ENCODE measurements at regions not wholly inside any gene's neighbourhood (a gene's known extent, or its start where the extent isn't known, plus 50 kb on each side); places are given as distances from the start of the nearest gene placed in this dataset.

DNA sequence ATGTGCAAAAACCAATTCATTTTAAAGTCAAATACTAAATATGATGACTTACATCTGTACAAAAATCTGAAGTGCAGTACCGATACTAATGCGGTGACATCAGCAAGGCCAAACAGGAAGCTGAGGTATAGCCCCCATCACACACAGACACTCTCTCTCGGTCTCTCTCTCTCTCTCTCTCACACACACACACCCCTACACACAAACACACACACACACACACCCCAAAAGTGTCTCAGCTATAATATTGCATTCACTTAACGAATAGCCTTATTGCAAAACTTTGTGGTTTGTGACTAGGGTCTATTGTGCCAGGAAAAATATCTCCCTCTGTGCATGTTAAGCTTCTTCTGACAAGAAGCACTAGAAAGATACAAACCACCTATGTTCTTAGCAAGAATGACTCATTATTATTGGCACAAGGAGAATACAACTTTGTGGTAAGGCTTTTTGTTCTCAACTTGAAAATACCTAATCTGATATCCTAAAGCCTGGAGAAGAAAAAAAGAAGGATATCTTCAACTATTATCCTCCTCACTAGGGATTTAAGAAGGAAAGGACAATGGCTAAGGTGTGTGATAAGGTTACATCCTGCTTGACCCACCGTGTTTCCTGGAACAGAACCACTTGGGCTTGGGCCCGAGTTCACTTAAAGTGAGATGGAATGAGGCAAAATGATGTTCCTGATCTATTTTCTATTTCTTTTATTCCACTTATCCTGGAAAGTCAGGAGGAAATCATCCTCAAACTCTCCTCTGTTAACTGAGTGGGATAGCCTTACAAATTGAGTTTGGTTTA lies 107.1 kb downstream of the NIBAN1 start:
- Histone ChIP-seq H3K27me3 (no peaks in the 10 kb centered on the region), H3K36me3 (peaks cover 0 to 8% (median 0%) of the 10 kb centered on the region in 4 donors), H3K27ac (peak overlapping the region; percentile 66 to 78 (median 73)), H3K4me1 (peaks cover 0 to 37% (median 25%) of the 10 kb centered on the region in 4 donors), H3K4me3 (no peak overlapping the region), H3K9me3 (no peaks in the 10 kb centered on the region)
- no peak for TF ChIP-seq POLR2A (IDR thresholded peaks at IDR 0.05)
- TF ChIP-seq EP300 (IDR thresholded peaks at IDR 0.05): no peak
- peak; percentile 58 to 75 (median 67) for TF ChIP-seq POLR2AphosphoS5 (IDR thresholded peaks at IDR 0.05)
- TF ChIP-seq, protein P1, sequence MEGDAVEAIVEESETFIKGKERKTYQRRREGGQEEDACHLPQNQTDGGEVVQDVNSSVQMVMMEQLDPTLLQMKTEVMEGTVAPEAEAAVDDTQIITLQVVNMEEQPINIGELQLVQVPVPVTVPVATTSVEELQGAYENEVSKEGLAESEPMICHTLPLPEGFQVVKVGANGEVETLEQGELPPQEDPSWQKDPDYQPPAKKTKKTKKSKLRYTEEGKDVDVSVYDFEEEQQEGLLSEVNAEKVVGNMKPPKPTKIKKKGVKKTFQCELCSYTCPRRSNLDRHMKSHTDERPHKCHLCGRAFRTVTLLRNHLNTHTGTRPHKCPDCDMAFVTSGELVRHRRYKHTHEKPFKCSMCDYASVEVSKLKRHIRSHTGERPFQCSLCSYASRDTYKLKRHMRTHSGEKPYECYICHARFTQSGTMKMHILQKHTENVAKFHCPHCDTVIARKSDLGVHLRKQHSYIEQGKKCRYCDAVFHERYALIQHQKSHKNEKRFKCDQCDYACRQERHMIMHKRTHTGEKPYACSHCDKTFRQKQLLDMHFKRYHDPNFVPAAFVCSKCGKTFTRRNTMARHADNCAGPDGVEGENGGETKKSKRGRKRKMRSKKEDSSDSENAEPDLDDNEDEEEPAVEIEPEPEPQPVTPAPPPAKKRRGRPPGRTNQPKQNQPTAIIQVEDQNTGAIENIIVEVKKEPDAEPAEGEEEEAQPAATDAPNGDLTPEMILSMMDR (IDR thresholded peaks at IDR 0.05): no peak
- 54 to 76% methylated on average over 6 of the region's 6 CpGs for WGBS, 2 donors
- intact Hi-C loops (cut with DNase I): no loop called here
- no peak for DNase-seq

DNA sequence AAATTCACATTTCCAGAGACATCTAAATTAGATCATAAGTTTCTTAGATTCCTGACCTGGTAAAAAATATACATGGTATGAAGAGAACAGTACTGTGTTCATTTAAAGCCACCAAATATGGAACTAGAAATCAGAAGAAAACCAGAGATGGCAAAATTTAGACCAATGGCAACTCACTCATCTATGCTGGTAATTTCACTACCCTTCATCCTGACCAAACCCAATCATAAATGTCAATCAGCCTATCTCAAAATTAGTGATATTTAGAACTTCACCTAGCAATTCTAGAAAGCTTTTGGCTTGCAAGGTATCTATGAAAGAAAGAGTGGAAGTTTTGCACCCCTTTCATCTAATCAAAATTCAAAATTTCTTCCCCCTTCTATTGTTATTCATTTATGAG lies 107.7 kb downstream of the NIBAN1 start:
- TF ChIP-seq POLR2A (IDR thresholded peaks at IDR 0.05) (no peak), EP300 (IDR thresholded peaks at IDR 0.05) (no peak), POLR2AphosphoS5 (IDR thresholded peaks at IDR 0.05) (no peak)
- TF ChIP-seq, protein P1 (IDR thresholded peaks at IDR 0.05): no peak
- Histone ChIP-seq H3K9me3 (no peaks in the 10 kb centered on the region), H3K27ac (peak overlapping the region; percentile 66 to 78 (median 73)), H3K27me3 (no peaks in the 10 kb centered on the region), H3K36me3 (peaks cover 0 to 8% (median 0%) of the 10 kb centered on the region in 4 donors), H3K4me3 (no peak overlapping the region), H3K4me1 (peaks cover 0 to 37% (median 25%) of the 10 kb centered on the region in 4 donors)
- intact Hi-C loops (cut with DNase I): no loop called here
- DNase-seq: no peak

DNA sequence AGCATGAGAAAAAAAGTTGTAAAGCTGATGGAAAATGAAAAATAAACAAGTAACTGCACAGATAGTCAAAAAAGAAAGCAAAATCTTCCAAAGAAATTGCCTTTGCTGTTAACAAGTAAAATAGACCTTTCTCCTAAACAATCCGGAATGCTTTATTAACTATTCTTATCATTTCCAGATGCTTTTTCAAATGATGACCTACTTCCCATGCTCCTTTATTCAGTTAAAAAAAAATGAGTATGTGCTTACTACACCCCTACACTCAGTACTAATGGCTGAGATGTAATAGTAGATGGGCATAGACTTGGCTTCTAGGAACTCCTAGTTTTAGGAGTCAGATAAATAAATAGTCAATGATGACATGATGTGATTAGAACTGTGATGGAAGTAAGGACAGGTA lies 108.5 kb downstream of the NIBAN1 start:
- no peak overlapping the region for H3K4me3 ChIP-seq
- no peaks in the 10 kb centered on the region for H3K9me3 ChIP-seq
- DNase-seq: no peak
- intact Hi-C loops (cut with DNase I): no loop called here
- peak overlapping the region in 3 of 4 donors; percentile 69 to 78 (median 77) for H3K27ac ChIP-seq
- no peaks in the 10 kb centered on the region for H3K27me3 ChIP-seq
- no peak for TF ChIP-seq EP300 (IDR thresholded peaks at IDR 0.05)
- no peak for TF ChIP-seq POLR2AphosphoS5 (IDR thresholded peaks at IDR 0.05)
- no peak for TF ChIP-seq POLR2A (IDR thresholded peaks at IDR 0.05)
- TF ChIP-seq, protein P1 (IDR thresholded peaks at IDR 0.05): no peak
- H3K4me1 ChIP-seq: peaks cover 0 to 40% (median 25%) of the 10 kb centered on the region in 4 donors
- WGBS, 2 donors: 89 to 97% methylated on average over 1 of the region's 1 CpG
- peaks cover 0 to 8% (median 0%) of the 10 kb centered on the region in 4 donors for H3K36me3 ChIP-seq

DNA sequence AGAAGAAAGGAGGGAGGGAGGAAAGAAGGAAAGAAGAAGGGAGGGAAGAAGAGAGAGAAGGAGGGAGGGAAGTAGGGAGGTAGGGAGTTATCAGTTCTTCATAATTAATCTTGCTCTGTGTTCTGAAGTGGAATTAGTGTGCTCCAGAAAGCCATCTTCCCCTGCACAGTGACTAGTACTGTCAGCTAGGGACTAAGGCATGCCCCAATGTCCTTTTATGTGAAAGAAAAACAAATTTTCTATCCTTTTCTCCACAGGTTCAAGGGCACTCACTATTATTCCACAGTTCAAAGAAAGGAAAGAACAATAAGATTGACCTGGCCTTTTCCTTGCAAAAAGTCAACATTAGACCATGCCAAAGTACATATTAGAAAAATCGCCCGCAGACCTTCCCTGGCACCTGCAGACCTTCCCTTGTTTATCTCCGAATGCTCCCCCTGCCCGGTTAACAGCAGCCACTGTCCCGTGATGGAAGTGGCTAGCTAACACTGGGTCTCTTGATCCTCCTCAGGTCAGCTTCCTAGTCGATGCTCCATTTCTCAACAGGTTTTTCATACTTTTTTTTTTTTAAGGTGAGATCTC lies 107.2 kb upstream of the EDEM3 start:
- peak in 1 of 4 donors; percentile 11 for TF ChIP-seq POLR2AphosphoS5 (IDR thresholded peaks at IDR 0.05)
- TF ChIP-seq, protein P1 (IDR thresholded peaks at IDR 0.05): no peak
- H3K27me3 ChIP-seq: no peaks in the 10 kb centered on the region
- whole genome bisulfite sequencing, 2 donors: 32 to 67% methylated on average over 6 of the region's 6 CpGs
- H3K36me3 ChIP-seq: peaks cover 0 to 2% (median 0%) of the 10 kb centered on the region in 4 donors
- H3K4me3 ChIP-seq: no peak overlapping the region
- no peak overlapping the region for H3K27ac ChIP-seq
- intact Hi-C loops (cut with DNase I): no loop called here
- H3K4me1 ChIP-seq: peaks cover 0 to 25% (median 8%) of the 10 kb centered on the region in 4 donors
- H3K9me3 ChIP-seq: no peaks in the 10 kb centered on the region
- no peak for DNase-seq

Data from sigmoid colon (tissue), 6 donors.